ENCODE measurements at regions not wholly inside any gene's neighbourhood (a gene's known extent, or its start where the extent isn't known, plus 50 kb on each side); places are given as distances from the start of the nearest gene placed in this dataset.

- no peak for DNase-seq
Observed at GRCh38 chr5:60257596-60258271, 364.2 kb upstream of the PDE4D start.

DNA sequence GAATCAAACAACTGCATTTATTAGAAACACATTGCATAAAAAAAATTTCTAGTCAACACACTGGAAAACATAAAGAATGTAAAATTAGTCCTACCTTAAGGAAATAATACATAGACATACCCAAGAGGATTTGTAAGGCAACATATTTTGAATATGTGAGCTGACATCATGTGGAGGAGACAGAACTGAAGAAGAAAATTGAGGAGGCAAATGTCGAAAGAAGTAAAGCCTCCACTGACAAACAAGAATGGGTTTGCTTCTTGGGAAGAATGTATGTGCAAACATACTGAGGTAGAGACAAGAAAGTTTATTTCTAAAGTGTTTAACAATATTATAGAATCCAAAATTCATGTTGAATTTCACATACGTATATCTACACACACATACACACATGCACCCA lies 363.0 kb upstream of the PDE4D start:
- no peak for DNase-seq

DNA sequence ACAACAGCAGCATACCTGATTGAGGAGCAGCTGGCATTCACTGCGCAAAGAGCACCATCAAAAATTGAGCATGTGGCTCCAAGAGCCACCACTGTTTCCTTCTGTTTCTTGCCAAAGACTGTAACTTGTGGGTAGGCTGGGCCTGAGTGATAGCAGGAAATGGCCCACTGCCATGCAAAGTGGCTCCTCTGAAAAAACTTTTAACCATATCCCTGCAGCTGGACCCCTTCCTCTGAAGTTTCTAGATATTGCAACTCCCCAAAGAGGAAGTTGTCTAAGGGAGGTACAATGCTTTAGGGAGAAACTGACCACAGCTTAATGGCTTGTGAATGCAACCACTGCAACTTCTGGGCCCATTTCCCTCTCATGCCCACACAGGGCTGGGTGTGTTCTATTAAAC lies 355.4 kb upstream of the PDE4D start:
- DNase-seq = peak; percentile 3

DNA sequence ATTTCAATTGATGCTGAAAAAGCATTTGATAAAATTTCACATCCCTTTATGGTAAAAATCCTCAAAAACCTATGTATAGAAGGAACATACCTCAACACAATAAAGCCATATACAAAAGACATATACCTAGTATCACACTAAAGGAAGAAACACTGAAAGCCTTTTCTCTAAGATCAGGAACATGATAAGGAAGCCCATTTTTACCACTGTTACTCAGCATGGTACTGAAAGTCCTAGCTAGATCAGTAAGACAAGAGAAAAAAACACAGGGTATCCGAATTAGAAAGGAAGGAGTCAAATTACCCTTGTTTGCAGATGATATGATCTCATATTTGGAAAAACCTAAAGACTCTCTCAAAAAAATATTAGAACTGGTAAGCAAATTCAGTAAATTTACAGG lies 350.2 kb upstream of the PDE4D start:
- no peak for DNase-seq

- no peak for DNase-seq
Observed at GRCh38 chr5:60232036-60232795, 338.7 kb upstream of the PDE4D start.

DNA sequence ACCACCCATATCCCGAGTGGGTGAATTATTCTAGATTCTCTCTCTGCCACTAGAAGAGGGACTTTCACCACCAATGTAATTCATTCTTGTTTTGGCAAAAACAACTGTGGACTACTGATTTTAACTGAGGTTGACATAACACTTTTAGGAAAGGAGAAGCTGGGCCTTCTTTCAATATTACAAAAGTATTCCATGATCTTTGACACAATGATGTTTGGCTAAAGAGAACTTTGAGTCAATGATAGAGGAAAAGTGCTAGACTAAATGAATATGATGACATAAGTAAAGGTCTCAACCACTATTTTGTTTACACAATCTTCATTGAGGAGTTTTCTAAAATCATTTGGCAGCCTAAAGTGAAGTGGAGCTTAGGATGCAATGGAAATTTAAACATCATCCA lies 336.9 kb upstream of the PDE4D start:
- no peak for DNase-seq

- no peak for DNase-seq
Observed at GRCh38 chr5:60229691-60230185, 336.2 kb upstream of the PDE4D start.

GRCh38 chr5:60228676-60229075 lies 335.1 kb upstream of the PDE4D start:
- DNase-seq = no peak

- no peak for DNase-seq
Observed at GRCh38 chr5:60226128-60226527, 332.6 kb upstream of the PDE4D start.

DNA sequence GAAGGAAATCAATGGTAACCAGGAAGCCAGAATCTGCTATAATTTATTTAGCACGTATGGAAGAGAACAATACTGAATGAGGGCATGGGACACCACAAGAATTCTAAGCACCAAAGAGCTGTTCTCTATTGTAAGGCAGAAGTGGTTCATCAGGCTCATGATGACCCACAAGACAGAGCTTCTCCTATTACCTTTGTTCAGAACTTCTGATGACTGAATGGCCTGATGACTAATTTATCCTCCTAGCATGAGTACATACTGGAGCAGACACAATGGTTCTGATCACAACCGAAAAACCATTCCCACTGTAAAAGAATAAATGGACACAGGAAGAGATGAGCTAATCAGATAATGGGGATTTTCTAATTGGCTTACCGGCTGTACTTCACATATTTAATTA lies 329.8 kb upstream of the PDE4D start:
- DNase-seq = no peak

DNA sequence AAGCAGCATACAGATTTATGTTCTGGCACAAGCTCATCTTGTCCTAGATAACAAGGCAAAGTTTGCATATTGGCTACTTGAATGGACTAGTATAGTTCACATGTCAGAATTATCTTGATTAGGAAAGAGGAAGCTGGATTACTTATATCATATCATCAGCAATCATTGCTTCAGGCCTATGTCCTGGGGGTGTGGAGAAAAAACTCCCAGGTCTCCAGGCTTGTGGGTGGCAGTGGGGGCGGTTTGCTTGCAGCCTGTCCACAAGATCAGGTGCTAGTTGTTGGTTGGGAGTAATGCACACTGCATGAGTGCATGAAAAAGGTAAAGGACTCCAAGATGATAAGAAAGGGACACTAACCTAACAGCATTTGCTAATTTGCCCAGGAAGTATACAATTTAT lies 326.4 kb upstream of the PDE4D start:
- DNase-seq = no peak

- DNase-seq = no peak
Observed at GRCh38 chr5:60210810-60211209, 317.3 kb upstream of the PDE4D start.

GRCh38 chr5:60209146-60209840 lies 315.8 kb upstream of the PDE4D start:
- DNase-seq = no peak

DNA sequence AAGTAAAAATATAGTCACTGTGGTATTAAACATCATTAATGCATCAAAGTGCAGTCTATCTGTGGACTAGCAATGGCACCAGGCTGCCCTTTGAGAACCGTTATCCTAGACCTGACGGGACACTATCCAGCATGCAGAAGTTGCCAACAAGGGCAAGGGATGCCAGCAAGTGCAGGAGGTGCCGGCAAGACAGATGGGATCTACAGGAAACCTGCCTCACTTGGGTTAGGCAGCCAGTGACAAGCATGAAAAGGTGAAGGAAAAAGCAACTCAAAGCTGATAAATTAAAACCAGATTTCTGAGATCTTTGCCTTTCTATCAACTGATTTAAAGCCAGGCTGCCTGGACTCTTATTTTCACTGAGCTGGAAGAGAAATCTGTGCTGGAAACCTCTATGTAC lies 315.2 kb upstream of the PDE4D start:
- DNase-seq = no peak

DNA sequence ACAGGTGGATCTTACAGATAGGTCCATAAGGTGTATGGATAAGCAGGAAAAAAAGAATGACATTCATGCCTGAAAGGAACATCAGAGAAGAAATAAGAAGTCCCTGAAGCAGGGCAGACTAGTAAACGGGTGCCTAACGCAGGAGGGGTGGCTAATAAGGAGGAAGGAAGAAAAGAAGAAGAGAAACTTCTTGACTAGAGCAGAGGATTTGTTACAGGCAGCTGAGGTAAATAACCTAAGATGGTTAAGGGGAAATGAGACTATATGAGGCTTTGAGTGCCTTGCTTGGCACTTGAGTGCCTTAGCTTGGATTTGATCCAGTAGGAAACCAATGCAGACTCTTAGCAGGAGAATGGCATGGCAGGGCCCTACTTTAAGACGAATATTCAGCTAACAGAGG lies 313.5 kb upstream of the PDE4D start:
- DNase-seq = no peak

- no peak for DNase-seq
Observed at GRCh38 chr5:60206234-60206633, 312.7 kb upstream of the PDE4D start.

GRCh38 chr5:60205071-60205470 lies 311.5 kb upstream of the PDE4D start:
- DNase-seq = no peak

- DNase-seq = peak; percentile 27
Observed at GRCh38 chr5:60196385-60197113, 303.0 kb upstream of the PDE4D start.

- DNase-seq = no peak
Observed at GRCh38 chr5:60195551-60195950, 302.0 kb upstream of the PDE4D start.

DNA sequence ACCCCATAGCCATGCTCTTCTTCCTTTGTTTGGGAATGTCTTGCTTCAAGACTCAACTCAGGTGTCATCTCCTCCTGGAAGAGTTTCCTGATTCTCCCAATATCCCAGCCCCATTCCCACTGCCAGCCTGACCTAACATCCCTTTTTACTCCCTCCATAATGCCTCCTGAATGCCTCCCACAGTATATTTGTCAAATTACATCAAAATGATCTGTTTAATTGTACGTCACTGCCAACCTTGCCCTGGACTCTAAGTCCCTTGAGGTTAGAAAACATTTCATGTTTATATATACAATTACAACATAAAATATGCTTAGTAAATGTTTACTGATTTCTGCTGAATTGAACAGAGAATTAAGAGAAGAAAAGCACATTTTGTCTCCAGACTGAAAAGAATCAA lies 301.6 kb upstream of the PDE4D start:
- DNase-seq = no peak

DNA sequence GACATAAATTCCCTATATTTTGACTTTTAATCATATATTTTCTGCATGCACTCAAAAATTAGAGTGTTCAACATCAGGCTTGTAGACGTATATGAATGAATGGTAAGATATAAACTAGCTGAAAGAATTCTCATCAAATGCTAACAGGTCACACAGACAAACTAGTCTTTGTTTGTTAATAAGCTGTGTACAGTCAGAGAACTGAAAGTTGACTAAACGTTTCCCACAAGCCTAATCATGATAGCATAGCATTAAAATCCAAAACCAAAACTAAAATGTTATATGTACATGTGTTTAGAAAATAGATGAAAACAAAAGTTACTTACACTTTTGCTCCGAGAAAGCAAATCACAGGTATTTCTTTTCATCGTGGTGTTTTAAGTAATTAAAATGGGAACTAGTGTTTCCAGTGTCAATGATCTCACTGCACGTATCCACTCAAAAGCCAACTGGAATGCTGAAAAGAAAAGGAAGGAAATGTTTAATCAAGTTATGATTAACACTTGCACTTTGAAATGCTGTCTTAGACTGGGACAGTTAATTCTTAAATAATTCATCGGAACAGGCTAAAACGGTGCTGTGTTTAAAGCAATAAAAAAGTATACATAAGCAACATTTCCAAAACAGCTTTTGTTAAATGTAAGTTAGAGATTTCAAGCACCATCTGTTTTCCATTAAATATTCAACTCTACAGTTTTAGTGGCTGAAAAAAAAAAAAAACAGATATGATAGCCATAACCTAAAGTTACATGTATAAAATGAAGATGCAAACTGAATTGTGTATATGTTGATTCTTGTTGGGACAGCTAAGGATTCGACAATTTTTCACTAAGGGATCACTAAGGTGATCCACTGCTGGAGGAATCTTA lies 291.9 kb upstream of the PDE4D start:
- DNase-seq = no peak

- DNase-seq = no peak
Observed at GRCh38 chr5:60184606-60185005, 291.1 kb upstream of the PDE4D start.

Data from occipital lobe (tissue), 1 donor.